Astrocyte (in vitro differentiated cells and primary cell): ENCODE measurements at regions not wholly inside any gene's neighbourhood (a gene's known extent, or its start where the extent isn't known, plus 50 kb on each side); places are given as distances from the start of the nearest gene placed in this dataset.

ENCODE experiments used
- DNase-seq: peaks from one replicate; pipeline ENCODE4 v3.0.0-alpha.2; 2010; ENCODE audit warnings: low read depth
- FAIRE-seq: peaks from 2 replicates; lab custom pipeline; 2011; peaks lifted over from hg19 to GRCh38; lab: Jason Lieb, UNC
- H2AFZ ChIP-seq: 2 replicates; pipeline ENCODE4 v1.6.0; 2012; ENCODE audit warnings: low read depth, low read length, inconsistent platforms
- H3K27ac ChIP-seq: 2 replicates; pipeline ENCODE4 v1.5.1; 2011; ENCODE audit warnings: low read depth, low read length, inconsistent platforms
- H3K27me3 ChIP-seq: 2 replicates; pipeline ENCODE4 v1.6.0; 2011; ENCODE audit warnings: low read length, inconsistent platforms; ENCODE audit not compliant: insufficient read depth
- H3K36me3 ChIP-seq: 2 replicates; pipeline ENCODE4 v1.5.1; 2011; ENCODE audit warnings: low read length, inconsistent platforms; ENCODE audit not compliant: insufficient read depth
- H3K4me1 ChIP-seq: 2 replicates; pipeline ENCODE4 v1.5.1; 2011; ENCODE audit warnings: low read length, inconsistent platforms; ENCODE audit not compliant: insufficient read depth
- H3K4me2 ChIP-seq: 2 replicates; pipeline ENCODE4 v1.6.0; 2012; ENCODE audit warnings: low read length, inconsistent platforms
- H3K4me3 ChIP-seq: 2 replicates; pipeline ENCODE4 v1.5.1; 2011; ENCODE audit warnings: low read depth, mild to moderate bottlenecking, low read length, inconsistent platforms; ENCODE audit not compliant: insufficient read depth
- H3K79me2 ChIP-seq: 2 replicates; pipeline ENCODE4 v1.6.0; 2012; ENCODE audit warnings: mild to moderate bottlenecking, low read length, inconsistent platforms; ENCODE audit not compliant: insufficient read depth
- H3K9ac ChIP-seq: 2 replicates; pipeline ENCODE4 v1.6.0; 2012; ENCODE audit warnings: mild to moderate bottlenecking, low read length, inconsistent platforms
- H3K9me3 ChIP-seq: 2 replicates; pipeline ENCODE4 v1.5.1; 2012; ENCODE audit warnings: low read depth, mild to moderate bottlenecking, low read length, inconsistent platforms; ENCODE audit not compliant: insufficient read depth
- H4K20me1 ChIP-seq: 2 replicates; pipeline ENCODE4 v1.6.0; 2012; ENCODE audit warnings: low read length, inconsistent platforms; ENCODE audit not compliant: insufficient read depth
- H3K27ac Mint-ChIP-seq: one replicate; pipeline ENCODE4 v1.8.0; 2021; ENCODE audit warnings: mild to moderate bottlenecking, mixed read lengths; ENCODE audit not compliant: unreplicated experiment
- H3K27me3 Mint-ChIP-seq: one replicate; pipeline ENCODE4 v1.8.0; 2021; ENCODE audit warnings: low read depth, mixed read lengths; ENCODE audit not compliant: unreplicated experiment
- H3K36me3 Mint-ChIP-seq: one replicate; pipeline ENCODE4 v1.8.0; 2021; ENCODE audit warnings: low read depth, mixed read lengths; ENCODE audit not compliant: unreplicated experiment
- H3K4me1 Mint-ChIP-seq: one replicate; pipeline ENCODE4 v1.8.0; 2021; ENCODE audit warnings: low read depth, mixed read lengths; ENCODE audit not compliant: unreplicated experiment
- H3K4me3 Mint-ChIP-seq: one replicate; pipeline ENCODE4 v1.8.0; 2021; ENCODE audit warnings: mild to moderate bottlenecking, moderate library complexity, mixed read lengths; ENCODE audit not compliant: unreplicated experiment
- H3K9me3 Mint-ChIP-seq: one replicate; pipeline ENCODE4 v1.8.0; 2021; ENCODE audit warnings: mild to moderate bottlenecking, mixed read lengths; ENCODE audit not compliant: unreplicated experiment
- EZH2 ChIP-seq: IDR thresholded peaks from 2 replicates; pipeline ENCODE4 v1.6.1; 2012; ENCODE audit warnings: mild to moderate bottlenecking, low read length, inconsistent platforms; ENCODE audit not compliant: insufficient read depth
- TF ChIP-seq, protein P1 (sequence below): IDR thresholded peaks from 2 replicates; pipeline ENCODE4 v1.5.1; 2011; ENCODE audit warnings: low read depth, mild to moderate bottlenecking, inconsistent platforms, low read length, moderate library complexity; ENCODE audit not compliant: insufficient read depth

DNA sequence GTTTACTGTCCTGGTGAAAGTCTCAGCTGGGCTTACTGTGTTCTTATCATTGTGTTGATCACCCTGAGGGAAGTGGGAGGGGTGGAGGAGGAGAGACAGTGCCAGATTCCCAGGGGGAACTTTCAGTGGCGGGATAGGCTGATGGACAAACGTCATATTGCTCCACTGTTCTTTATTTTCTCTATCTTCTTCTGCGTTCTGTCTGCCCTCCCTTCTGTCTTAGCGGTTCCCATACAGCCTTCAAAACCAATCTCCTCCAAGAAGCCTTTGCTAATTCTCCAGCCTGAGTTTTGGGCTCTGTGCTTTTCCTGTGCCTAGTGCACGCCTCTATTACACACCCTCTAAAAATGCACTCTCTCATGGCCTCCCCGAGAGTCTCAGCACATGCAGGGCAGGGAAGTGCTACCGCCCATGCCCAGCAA, 448.7 kb upstream of the FAT1 start:
- Histone ChIP-seq H3K4me3 (no peak overlapping the region), H2AFZ (no peak overlapping the region), H3K4me1 (no peaks in the 10 kb centered on the region), H3K27ac (no peak overlapping the region), H3K36me3 (no peaks in the 10 kb centered on the region), H3K4me2 (no peak overlapping the region), H4K20me1 (no peaks in the 10 kb centered on the region), H3K27me3 (no peaks in the 10 kb centered on the region), H3K9ac (no peak overlapping the region), H3K79me2 (no peaks in the 10 kb centered on the region), H3K9me3 (no peaks in the 10 kb centered on the region)
- Mint-ChIP-seq H3K4me3 (no peak overlapping the region), H3K4me1 (peaks cover 7% of the 10 kb centered on the region), H3K36me3 (no peaks in the 10 kb centered on the region), H3K27ac (peak overlapping the region; percentile 36), H3K9me3 (no peaks in the 10 kb centered on the region), H3K27me3 (no peaks in the 10 kb centered on the region)
- peak; percentile 68 for FAIRE-seq
- TF ChIP-seq EZH2 = no peak
- TF ChIP-seq, protein P1, sequence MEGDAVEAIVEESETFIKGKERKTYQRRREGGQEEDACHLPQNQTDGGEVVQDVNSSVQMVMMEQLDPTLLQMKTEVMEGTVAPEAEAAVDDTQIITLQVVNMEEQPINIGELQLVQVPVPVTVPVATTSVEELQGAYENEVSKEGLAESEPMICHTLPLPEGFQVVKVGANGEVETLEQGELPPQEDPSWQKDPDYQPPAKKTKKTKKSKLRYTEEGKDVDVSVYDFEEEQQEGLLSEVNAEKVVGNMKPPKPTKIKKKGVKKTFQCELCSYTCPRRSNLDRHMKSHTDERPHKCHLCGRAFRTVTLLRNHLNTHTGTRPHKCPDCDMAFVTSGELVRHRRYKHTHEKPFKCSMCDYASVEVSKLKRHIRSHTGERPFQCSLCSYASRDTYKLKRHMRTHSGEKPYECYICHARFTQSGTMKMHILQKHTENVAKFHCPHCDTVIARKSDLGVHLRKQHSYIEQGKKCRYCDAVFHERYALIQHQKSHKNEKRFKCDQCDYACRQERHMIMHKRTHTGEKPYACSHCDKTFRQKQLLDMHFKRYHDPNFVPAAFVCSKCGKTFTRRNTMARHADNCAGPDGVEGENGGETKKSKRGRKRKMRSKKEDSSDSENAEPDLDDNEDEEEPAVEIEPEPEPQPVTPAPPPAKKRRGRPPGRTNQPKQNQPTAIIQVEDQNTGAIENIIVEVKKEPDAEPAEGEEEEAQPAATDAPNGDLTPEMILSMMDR = no peak
- DNase-seq = peak; percentile 67

DNA sequence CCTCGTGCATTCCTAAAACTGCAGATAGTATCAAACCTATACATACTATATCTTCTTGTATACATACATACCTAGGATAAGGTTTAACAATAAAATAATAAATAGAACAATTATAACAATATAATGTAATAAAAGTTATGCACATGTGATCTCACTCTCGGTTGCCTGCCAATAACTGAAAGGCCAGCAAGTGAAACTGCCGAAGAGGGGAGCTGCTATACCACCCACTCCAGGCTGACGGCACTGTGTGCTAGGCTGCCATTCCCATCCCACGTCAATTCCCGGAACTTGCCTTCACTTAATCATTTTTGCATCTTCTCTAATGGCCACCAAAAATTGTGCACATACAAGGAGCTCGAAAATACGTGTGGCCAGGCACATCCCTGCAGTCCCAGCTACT, 451.1 kb upstream of the FAT1 start:
- DNase-seq = no peak
- Histone ChIP-seq H3K4me3 (no peak overlapping the region), H3K4me1 (no peaks in the 10 kb centered on the region), H3K9ac (no peak overlapping the region), H2AFZ (no peak overlapping the region), H3K9me3 (no peaks in the 10 kb centered on the region), H3K36me3 (no peaks in the 10 kb centered on the region), H3K4me2 (no peak overlapping the region), H3K79me2 (no peaks in the 10 kb centered on the region), H4K20me1 (no peaks in the 10 kb centered on the region), H3K27ac (no peak overlapping the region), H3K27me3 (no peaks in the 10 kb centered on the region)
- FAIRE-seq = no peak
- TF ChIP-seq EZH2 = no peak
- TF ChIP-seq, protein P1 = no peak
- Mint-ChIP-seq H3K4me1 (peaks cover 7% of the 10 kb centered on the region), H3K27me3 (no peaks in the 10 kb centered on the region), H3K4me3 (no peak overlapping the region), H3K27ac (no peak overlapping the region), H3K9me3 (no peaks in the 10 kb centered on the region), H3K36me3 (no peaks in the 10 kb centered on the region)

DNA sequence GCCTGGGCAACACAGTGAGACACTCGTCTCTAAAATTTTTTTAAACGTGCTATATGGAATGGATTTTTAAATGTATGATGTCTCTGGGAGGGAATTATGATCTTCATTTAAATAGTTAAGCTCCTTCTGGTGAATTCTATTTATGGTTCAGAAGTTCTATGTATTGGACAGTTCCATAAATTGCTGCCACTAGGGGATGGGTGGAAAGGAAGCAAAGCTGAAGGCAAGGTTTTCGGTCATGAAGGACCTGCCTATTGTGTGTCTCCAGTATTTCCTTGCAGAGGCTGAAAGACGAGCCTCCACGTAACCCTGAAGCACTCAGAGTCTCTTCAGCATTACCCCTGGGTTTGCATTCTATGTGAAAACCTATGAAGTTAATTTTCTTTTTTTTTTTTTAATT, 451.5 kb upstream of the FAT1 start:
- no peak overlapping the region for H3K4me3 Mint-ChIP-seq
- H3K4me1 Mint-ChIP-seq = peaks cover 7% of the 10 kb centered on the region
- Histone ChIP-seq H3K4me1 (no peaks in the 10 kb centered on the region), H3K79me2 (no peaks in the 10 kb centered on the region), H4K20me1 (no peaks in the 10 kb centered on the region), H3K4me3 (no peak overlapping the region), H3K9me3 (no peaks in the 10 kb centered on the region), H3K36me3 (no peaks in the 10 kb centered on the region), H3K27me3 (no peaks in the 10 kb centered on the region), H3K27ac (no peak overlapping the region), H3K9ac (no peak overlapping the region), H2AFZ (no peak overlapping the region), H3K4me2 (no peak overlapping the region)
- no peaks in the 10 kb centered on the region for H3K9me3 Mint-ChIP-seq
- H3K27me3 Mint-ChIP-seq = no peaks in the 10 kb centered on the region
- H3K27ac Mint-ChIP-seq = no peak overlapping the region
- no peak for DNase-seq
- no peaks in the 10 kb centered on the region for H3K36me3 Mint-ChIP-seq
- no peak for TF ChIP-seq EZH2
- TF ChIP-seq, protein P1 = peak; percentile 15
- no peak for FAIRE-seq
